ENCODE measurements at regions not wholly inside any gene's neighbourhood (a gene's known extent, or its start where the extent isn't known, plus 50 kb on each side); places are given as distances from the start of the nearest gene placed in this dataset.

- DNase-seq (ENCODE audit: low read depth in 1 of 2, low spot score in 2 of 2) (no peak), FAIRE-seq (no peak)
- Histone ChIP-seq H4K91ac (replicated peaks; ENCODE audit: insufficient read length, low read length) (no peak overlapping the region), H3K4me2 (ENCODE audit: insufficient read depth in 1 of 2, low read depth in 2 of 2, low read length in 2 of 2) (no peak overlapping the region), H2BK15ac (ENCODE audit: low read length) (no peak overlapping the region), H3K18ac (ENCODE audit: extremely low read depth, low read length) (no peak overlapping the region), H2BK5ac (ENCODE audit: low read depth, low read length) (no peak overlapping the region), H3K27me3 (replicated peaks in 1 of 4; ENCODE audit: control insufficient read depth in 3 of 4, extremely low read depth in 1 of 4, insufficient read depth in 3 of 4, low read length in 3 of 4) (no peaks in the 10 kb centered on the region), H3K9ac (replicated peaks in 1 of 4; ENCODE audit: extremely low read depth in 1 of 4, low read depth in 3 of 4, low read length in 3 of 4) (no peak overlapping the region), H2BK20ac (ENCODE audit: low read length) (no peak overlapping the region), H2BK120ac (replicated peaks; ENCODE audit: low read depth, low read length) (no peak overlapping the region), H2BK12ac (ENCODE audit: low read depth, low read length) (no peak overlapping the region), H3K4me3 (ENCODE audit: extremely low read depth in 1 of 4, insufficient read depth in 2 of 4, low read depth in 3 of 4, low read length in 4 of 4) (no peak overlapping the region), H3K4me1 (replicated peaks in 1 of 4; ENCODE audit: control insufficient read depth in 3 of 4, insufficient read depth in 4 of 4, low read length in 3 of 4) (no peaks in the 10 kb centered on the region), H2AFZ (ENCODE audit: low read length) (no peak overlapping the region), H3K23me2 (ENCODE audit: low read depth, low read length) (no peaks in the 10 kb centered on the region), H3K14ac (ENCODE audit: insufficient read length) (no peak overlapping the region), H3K79me1 (ENCODE audit: low read depth, low read length) (no peaks in the 10 kb centered on the region), H3K27ac (ENCODE audit: low read depth, low read length) (no peak overlapping the region), H4K8ac (ENCODE audit: extremely low read depth, insufficient read depth, low read length) (no peak overlapping the region), H4K5ac (ENCODE audit: insufficient read length, low read depth, low read length) (no peak overlapping the region), H3K9me3 (ENCODE audit: insufficient read depth in 2 of 2, low read depth in 1 of 2, low read length in 1 of 2) (no peaks in the 10 kb centered on the region), H4K20me1 (replicated peaks in 1 of 2; ENCODE audit: control insufficient read depth in 1 of 2, insufficient read depth in 2 of 2, low read length in 2 of 2) (peaks cover 0 to 2% of the 10 kb centered on the region in 2 experiments), H3K4ac (replicated peaks; ENCODE audit: insufficient read length, low read depth, low read length) (no peak overlapping the region), H3K79me2 (ENCODE audit: control insufficient read depth in 1 of 2, insufficient read depth in 2 of 2, low read length in 2 of 2) (no peaks in the 10 kb centered on the region), H3K56ac (replicated peaks; ENCODE audit: insufficient read length, low read depth, low read length) (no peak overlapping the region), H3K36me3 (ENCODE audit: control insufficient read depth in 2 of 4, insufficient read depth in 4 of 4, low read length in 3 of 4) (no peaks in the 10 kb centered on the region), H3K23ac (ENCODE audit: insufficient read length) (no peak overlapping the region), H2AK5ac (ENCODE audit: low read depth, low read length) (no peak overlapping the region)
- ChIA-PET POLR2A (ENCODE audit: partially characterized antibody) (no interaction called here), CTCF (ENCODE audit: partially characterized antibody) (interaction anchor here (1.1 to 2.1 kb wide), 7 partner anchors 8 to 784 kb away, joined by 3 to 6 read pairs (median 4); no protein-coding TSS in a partner anchor)
- 95% methylated on average over 5 of the region's 5 CpGs; no CpG with 5 or more reads in 1 of the 2 experiments for WGBS, 2 experiments (ENCODE audit: extremely low coverage in 1 of 2, insufficient coverage in 1 of 2, insufficient read length in 1 of 2, insufficient replicate concordance in 2 of 2, low coverage in 1 of 2, low lambda C conversion rate in 2 of 2, missing lambda C conversion rate in 1 of 2)
- TF ChIP-seq E2F6 (IDR thresholded peaks at IDR 0.05) (no peak), EZH2 (IDR thresholded peaks at IDR 0.05; ENCODE audit: low read depth, low read length, severe bottlenecking) (no peak), MAX (IDR thresholded peaks at IDR 0.05) (no peak), CEBPB (IDR thresholded peaks at IDR 0.05; ENCODE audit: low read depth, low read length) (no peak), SP4 (IDR thresholded peaks at IDR 0.05; ENCODE audit: low read length) (no peak), RAD21 (IDR thresholded peaks at IDR 0.05 in 1 of 2, conservative IDR thresholded peaks at IDR 0.05 in 1 of 2; ENCODE audit: low read depth in 2 of 2, low read length in 2 of 2) (no peak), USF2 (IDR thresholded peaks at IDR 0.05; ENCODE audit: low read length) (no peak), BCL11A (IDR thresholded peaks at IDR 0.05; ENCODE audit: low read depth in 2 of 2, low read length in 2 of 2) (no peak), POLR2AphosphoS5 (IDR thresholded peaks at IDR 0.05; ENCODE audit: low read depth, low read length) (no peak), TEAD4 (IDR thresholded peaks at IDR 0.05; ENCODE audit: low read depth, low read length) (no peak), SIRT6 (IDR thresholded peaks at IDR 0.05; ENCODE audit: low read length) (no peak), SAP30 (IDR thresholded peaks at IDR 0.05; ENCODE audit: insufficient read depth, insufficient replicate concordance, low read length) (no peak), FOSL1 (IDR thresholded peaks at IDR 0.05; ENCODE audit: insufficient read depth, low read depth, low read length) (no peak)
Observed at GRCh38 chr11:92854162-92854561, 115.3 kb upstream of the MTNR1B start.
